Left colon (tissue), 2 donors: ENCODE measurements at regions not wholly inside any gene's neighbourhood (a gene's known extent, or its start where the extent isn't known, plus 50 kb on each side); places are given as distances from the start of the nearest gene placed in this dataset.
"Not testable (repeated sequence)": the region's sequence is repeated elsewhere in the genome, so short reads cannot be mapped to it uniquely, and the experiment has no call there.

Experiments used
- ATAC-seq: fragments of 200-7000 bp; cut with Tn5 transposase; one replicate; pipeline ENCODE4 v1.9.1; 2020; ENCODE audit warnings: mild to moderate bottlenecking, moderate library complexity
- DNase-seq, 2 donors: peaks; one replicate each; pipeline ENCODE4 v3.0.0-alpha.2; 2020
- intact Hi-C, 2 donors: fragments of 100-400 bp; cut with DNase I in 1 of 2; cut with micrococcal nuclease in 1 of 2; formaldehyde crosslinking; loops; one replicate each; pipeline versions ENCODE4 v1.11.2 to v1.14.0; 2022; cut with DNase I, micrococcal nuclease
- donor health status: DM: no; HTN: no; CAD: no.
- donor health status: DM: yes; HTN: yes; CAD: no.

GRCh38 chr9:65566018-65566417 lies 109.7 kb upstream of the ZNG1E start:
- DNase-seq, ATAC-seq, intact Hi-C loops: not testable (repeated sequence)

DNA sequence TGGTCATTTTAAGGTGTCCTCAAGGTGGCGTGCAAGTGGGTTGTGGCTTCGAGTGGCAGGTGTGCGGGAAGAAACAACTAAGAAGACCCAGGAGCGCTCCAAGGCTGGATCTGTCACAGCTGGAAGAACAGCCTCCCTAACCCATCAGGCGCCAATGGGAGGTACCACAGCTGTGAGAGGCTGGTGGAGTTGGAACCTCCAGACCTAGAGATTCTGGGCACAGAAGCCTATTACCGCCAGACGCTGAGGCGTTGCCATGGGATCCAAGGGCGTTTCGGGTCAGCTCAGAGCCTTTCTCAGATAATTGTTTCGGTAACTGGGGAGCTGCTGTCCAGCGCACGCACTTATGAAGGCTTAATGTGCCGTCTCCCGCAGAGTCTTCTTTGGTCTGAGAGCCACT lies 156.7 kb upstream of the ZNG1E start:
- intact Hi-C loops, ATAC-seq, DNase-seq: not testable (repeated sequence)

DNA sequence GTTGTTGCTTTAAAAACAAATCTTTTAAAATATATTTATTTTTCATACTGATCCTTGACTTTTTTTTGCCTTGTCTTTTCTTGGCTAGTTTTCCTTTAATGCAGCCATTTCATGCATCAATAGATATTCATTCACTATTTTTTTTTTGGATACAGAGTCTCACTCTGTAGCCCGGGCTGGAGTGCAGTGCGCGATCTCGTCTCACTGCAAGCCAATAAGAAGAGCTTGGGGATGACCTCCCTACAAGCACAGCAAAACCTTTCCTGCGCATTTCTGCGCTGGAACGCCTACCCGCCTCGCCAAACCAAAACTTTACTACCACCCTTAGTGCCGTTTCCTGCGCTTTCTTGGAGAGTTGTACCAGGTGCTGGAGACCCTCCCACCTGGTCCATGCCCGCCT lies 161.3 kb upstream of the ZNG1E start:
- ATAC-seq, intact Hi-C loops, DNase-seq: not testable (repeated sequence)

DNA sequence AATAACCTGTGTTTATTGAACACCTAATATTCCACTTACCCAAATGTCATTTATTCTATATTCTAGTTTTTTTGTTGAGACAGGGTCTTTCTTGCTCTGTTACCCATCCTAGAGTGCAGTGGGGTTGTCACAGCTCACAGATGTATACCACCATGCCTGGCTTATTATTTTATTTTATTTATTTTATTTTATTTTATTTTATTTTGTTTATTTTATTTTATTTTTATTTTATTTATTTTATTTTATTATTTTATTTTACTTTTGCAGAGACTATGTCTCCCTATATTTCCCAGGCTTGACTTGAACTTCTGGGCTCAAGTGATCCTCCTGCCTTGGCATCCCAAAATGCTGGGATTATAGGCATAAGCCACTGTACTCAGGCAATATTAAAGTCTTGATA lies 167.8 kb upstream of the ZNG1E start:
- intact Hi-C loops, ATAC-seq, DNase-seq: not testable (repeated sequence)

- intact Hi-C loops, ATAC-seq: not testable (repeated sequence)
Measured at GRCh38 chr9:65504686-65505085, 171.0 kb upstream of the ZNG1E start.

GRCh38 chr9:65503696-65504095 lies 172.0 kb upstream of the ZNG1E start:
- ATAC-seq, intact Hi-C loops: not testable (repeated sequence)

More at GRCh38 chr9:65504686-65505085, 171.0 kb upstream of the ZNG1E start:
- DNase-seq, result not testable (repeated sequence)

DNA sequence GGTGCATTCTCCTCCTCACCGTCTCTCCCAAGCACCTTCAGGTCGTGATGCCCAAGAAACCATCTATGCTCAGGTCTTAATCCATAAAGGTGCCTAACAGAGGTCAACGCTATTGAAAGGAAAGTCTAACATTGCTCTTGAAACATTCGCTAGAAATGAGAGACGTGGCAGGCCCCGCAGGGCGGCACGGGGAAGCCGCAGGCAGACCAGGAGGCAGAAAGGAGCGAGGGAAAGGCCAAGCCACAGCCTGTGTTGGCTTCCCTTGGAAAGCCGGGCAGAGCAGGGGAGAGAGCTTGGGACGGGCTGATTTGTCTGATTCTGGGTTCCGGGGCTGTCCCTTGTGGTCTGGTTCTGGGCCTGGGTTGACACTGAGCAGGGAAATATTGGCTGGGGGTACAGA lies 192.8 kb upstream of the ZNG1E start:
- intact Hi-C loops, DNase-seq, ATAC-seq: not testable (repeated sequence)

More at GRCh38 chr9:65503696-65504095, 172.0 kb upstream of the ZNG1E start:
- DNase-seq, result not testable (repeated sequence)

GRCh38 chr9:65481291-65481690 lies 194.4 kb upstream of the ZNG1E start:
- ATAC-seq, DNase-seq, intact Hi-C loops: not testable (repeated sequence)

- intact Hi-C loops, ATAC-seq, DNase-seq: not testable (repeated sequence)
Measured at GRCh38 chr9:65474891-65475290, 189.9 kb upstream of the FOXD4L5 start.

GRCh38 chr9:65473059-65473822 lies 188.2 kb upstream of the FOXD4L5 start:
- ATAC-seq, DNase-seq, intact Hi-C loops: not testable (repeated sequence)

- DNase-seq, intact Hi-C loops, ATAC-seq: not testable (repeated sequence)
Measured at GRCh38 chr9:65471106-65471505, 186.1 kb upstream of the FOXD4L5 start.

DNA sequence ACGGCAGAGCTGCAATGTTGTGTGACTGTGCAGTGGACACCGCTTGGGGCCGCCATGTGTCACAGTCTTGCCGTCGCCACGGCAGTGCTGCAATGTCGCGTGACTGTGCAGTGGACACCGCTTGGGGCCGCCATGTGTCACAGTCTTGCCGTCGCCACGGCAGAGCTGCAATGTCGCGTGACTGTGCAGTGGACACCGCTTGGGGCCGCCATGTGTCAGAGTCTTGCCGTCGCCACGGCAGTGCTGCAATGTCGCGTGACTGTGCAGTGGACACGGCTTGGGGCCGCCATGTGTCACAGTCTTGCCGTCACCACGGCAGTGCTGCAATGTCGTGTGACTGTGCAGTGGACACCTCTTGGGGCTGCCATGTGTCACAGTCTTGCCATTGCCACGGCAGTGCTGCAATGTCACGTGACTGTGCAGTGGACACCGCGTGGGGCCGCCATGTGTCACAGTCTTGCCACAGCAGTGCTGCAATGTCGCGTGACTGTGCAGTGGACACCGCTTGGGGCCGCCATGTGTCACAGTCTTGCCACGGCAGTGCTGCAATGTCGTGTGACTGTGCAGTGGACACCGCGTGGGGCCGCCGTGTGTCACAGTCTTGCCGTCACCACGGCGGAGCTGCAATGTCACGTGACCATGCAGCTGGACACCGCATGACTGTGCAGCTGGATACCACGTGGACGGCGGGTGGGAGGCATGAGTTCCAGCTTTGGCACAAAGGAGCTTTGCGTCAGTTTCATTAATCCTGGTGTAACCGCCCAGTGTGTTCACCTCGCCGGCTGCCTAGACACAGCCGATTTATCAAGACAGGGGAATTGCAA lies 182.1 kb upstream of the FOXD4L5 start:
- intact Hi-C loops, DNase-seq: not testable (repeated sequence)

DNA sequence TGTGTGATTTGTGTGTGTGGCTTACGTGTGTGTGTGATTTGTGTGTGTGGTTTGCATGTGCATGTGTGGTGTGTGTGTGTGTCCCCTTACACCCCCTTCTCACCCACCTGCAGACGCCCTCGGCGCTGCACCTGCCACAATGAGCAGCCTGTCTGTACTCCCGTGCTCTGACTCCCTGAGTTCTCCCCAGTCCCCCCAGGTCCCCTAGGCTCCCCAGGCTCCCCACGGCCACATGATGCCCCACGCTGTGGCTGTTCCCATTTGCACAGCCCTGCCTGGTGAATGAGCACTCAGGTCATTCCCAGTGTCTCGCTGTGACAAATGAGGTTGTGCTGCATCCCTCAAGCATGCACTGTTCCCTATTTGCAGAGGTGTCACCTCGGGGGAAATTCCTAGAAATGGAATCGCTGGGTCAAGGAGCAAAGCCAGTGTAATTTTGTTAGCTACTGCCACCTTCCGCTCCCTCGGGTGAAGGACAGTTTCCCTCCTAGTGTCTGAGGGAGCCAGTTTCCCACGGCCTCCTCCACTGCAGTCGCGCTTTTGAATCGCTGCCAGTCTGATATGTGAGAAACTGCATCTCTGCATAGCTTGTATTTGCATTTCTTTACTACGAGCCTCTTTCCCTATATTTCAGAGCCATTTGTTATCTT lies 180.4 kb upstream of the FOXD4L5 start:
- intact Hi-C loops, ATAC-seq, DNase-seq: not testable (repeated sequence)

More for the DNA sequence above, 182.1 kb upstream of the FOXD4L5 start:
- not testable (repeated sequence) for ATAC-seq

- ATAC-seq, DNase-seq, intact Hi-C loops: not testable (repeated sequence)
Measured at GRCh38 chr9:65462476-65462875, 177.5 kb upstream of the FOXD4L5 start.

DNA sequence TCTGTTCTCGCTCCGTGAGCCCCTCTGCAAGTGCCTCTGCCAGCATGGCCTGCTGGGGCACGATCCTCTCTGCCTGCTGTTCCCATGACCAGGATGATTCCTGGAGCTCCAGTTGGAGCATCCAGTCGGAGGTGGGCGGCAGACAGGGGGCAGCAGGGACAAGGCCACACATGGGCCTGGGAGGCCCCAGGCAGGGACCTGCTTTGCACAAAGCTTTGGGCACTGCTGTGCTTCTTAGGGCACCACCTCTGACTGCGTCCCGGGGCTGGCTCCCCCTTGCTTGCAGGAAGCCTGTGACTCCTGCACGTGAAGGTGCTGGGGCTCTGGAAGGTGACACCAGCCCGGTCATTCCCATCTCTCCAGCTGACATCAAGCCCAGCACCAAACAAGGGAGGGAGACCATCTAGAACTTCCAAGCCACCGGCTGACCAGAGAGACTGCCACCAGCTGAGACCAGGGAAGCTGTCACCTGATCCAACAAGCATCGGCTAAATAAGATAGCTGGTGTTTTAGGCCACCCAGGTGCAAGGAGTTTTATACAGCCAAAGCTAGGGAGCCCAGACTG lies 174.8 kb upstream of the FOXD4L5 start:
- no peak for DNase-seq
- ATAC-seq, result no peak
- intact Hi-C loops, result no loop called here

GRCh38 chr9:65458992-65459391 lies 174.0 kb upstream of the FOXD4L5 start:
- intact Hi-C loops, result no loop called here

DNA sequence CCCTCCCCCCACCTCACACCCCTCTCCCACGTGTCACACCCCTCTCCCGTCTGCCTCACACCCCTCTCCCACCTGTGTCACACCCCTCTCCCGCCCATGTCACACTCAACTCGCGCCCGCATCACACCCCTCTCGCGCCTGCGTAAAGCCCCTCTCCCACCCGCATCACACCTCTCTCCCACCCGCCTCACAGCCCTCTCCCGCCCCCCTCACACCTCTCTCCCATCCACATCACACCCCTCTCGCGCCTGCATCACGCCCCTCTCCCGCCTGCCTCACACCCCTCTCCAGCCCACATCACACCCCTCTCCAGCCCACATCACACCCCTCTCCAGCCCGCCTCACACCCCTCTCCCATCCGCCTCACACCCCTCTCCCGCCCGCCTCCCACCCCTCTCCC lies 173.5 kb upstream of the FOXD4L5 start:
- intact Hi-C loops, result no loop called here
- DNase-seq (no peak), ATAC-seq (no peak)

More at GRCh38 chr9:65458992-65459391, 174.0 kb upstream of the FOXD4L5 start:
- DNase-seq, result no peak
- no peak for ATAC-seq

- DNase-seq, intact Hi-C loops, ATAC-seq: not testable (repeated sequence)
Measured at GRCh38 chr9:65456991-65457390, 172.0 kb upstream of the FOXD4L5 start.
